Naive thymus-derived CD4-positive, alpha-beta T cell (primary cell): ENCODE measurements at regions not wholly inside any gene's neighbourhood (a gene's known extent, or its start where the extent isn't known, plus 50 kb on each side); places are given as distances from the start of the nearest gene placed in this dataset.

Experiments used
- ATAC-seq: fragments of 150-1000 bp; cut with Tn5 transposase; 2 replicates; pipeline ENCODE4 v1.10.0; 2021; ENCODE audit warnings: mild to moderate bottlenecking, moderate library complexity
- CTCF ChIA-PET: fragments of 350-600 bp; sonication (Branson Sonifier 250); formaldehyde crosslinking; loops from one replicate; lab custom pipeline; 2021; ENCODE audit warnings: antibody characterized with exemption; lab: Charles Lee
- POLR2A ChIA-PET: fragments of 350-600 bp; sonication (Branson Sonifier 250); formaldehyde crosslinking; loops from one replicate; lab custom pipeline; 2021; ENCODE audit warnings: antibody characterized with exemption, inconsistent platforms; lab: Charles Lee
- DNase-seq, 9 donors: peaks; one replicate each; pipeline versions ENCODE4 v3.0.0 to v3.0.0-alpha.2; 2020 to 2022; ENCODE audit warnings: mixed read lengths in 1 of 9
- H3K27ac ChIP-seq: one replicate; pipeline ENCODE4 v1.7.0; 2013; ENCODE audit warnings: mild to moderate bottlenecking, low read depth, low read length, moderate library complexity
- H3K27me3 ChIP-seq, 2 donors: one replicate each; pipeline ENCODE4 v1.7.0; 2013; ENCODE audit warnings: low read length in 2 of 2, mild to moderate bottlenecking in 2 of 2, moderate library complexity in 2 of 2; ENCODE audit not compliant: control insufficient read depth in 2 of 2, insufficient read depth in 2 of 2
- H3K36me3 ChIP-seq, 3 experiments: 1 replicate in 2 of 3; 2 replicates in 1 of 3; pipeline ENCODE4 v1.7.0; 2013; ENCODE audit warnings: low read length in 3 of 3, mild to moderate bottlenecking in 3 of 3, moderate library complexity in 1 of 3; ENCODE audit not compliant: insufficient read depth in 3 of 3, control insufficient read depth in 2 of 3
- H3K4me1 ChIP-seq, 2 donors: one replicate each; pipeline ENCODE4 v1.7.0; 2013; ENCODE audit warnings: low read length in 2 of 2, mild to moderate bottlenecking in 2 of 2, moderate library complexity in 1 of 2; ENCODE audit not compliant: control insufficient read depth in 2 of 2, insufficient read depth in 2 of 2
- H3K4me3 ChIP-seq: 2 replicates; pipeline ENCODE4 v1.7.0; 2013; ENCODE audit warnings: mild to moderate bottlenecking, low read length
- H3K9me3 ChIP-seq, 3 experiments: 1 replicate in 2 of 3; 2 replicates in 1 of 3; pipeline ENCODE4 v1.7.0; 2013; ENCODE audit warnings: low read length in 3 of 3; ENCODE audit not compliant: control insufficient read depth in 2 of 3
- H3K27ac Mint-ChIP-seq, 9 donors: one replicate each; pipeline ENCODE4 v1.8.0; 2020 to 2022; ENCODE audit warnings: mixed read lengths in 9 of 9, mild to moderate bottlenecking in 8 of 9, moderate library complexity in 5 of 9, inconsistent platforms in 2 of 9
- H3K27me3 Mint-ChIP-seq, 5 donors: one replicate each; pipeline ENCODE4 v1.8.0; 2021 to 2022; ENCODE audit warnings: mixed read lengths in 5 of 5, mild to moderate bottlenecking in 1 of 5
- H3K36me3 Mint-ChIP-seq, 5 donors: one replicate each; pipeline ENCODE4 v1.8.0; 2020 to 2022; ENCODE audit warnings: mixed read lengths in 5 of 5, mild to moderate bottlenecking in 3 of 5, inconsistent platforms in 1 of 5
- H3K4me1 Mint-ChIP-seq, 7 donors: one replicate each; pipeline ENCODE4 v1.8.0; 2020 to 2022; ENCODE audit warnings: mixed read lengths in 7 of 7, mild to moderate bottlenecking in 3 of 7, inconsistent platforms in 1 of 7
- H3K4me3 Mint-ChIP-seq, 10 donors: one replicate each; pipeline ENCODE4 v1.8.0; 2020 to 2022; ENCODE audit warnings: mild to moderate bottlenecking in 10 of 10, mixed read lengths in 10 of 10, moderate library complexity in 6 of 10, inconsistent platforms in 2 of 10
- H3K9me3 Mint-ChIP-seq, 11 donors: one replicate each; pipeline ENCODE4 v1.8.0; 2020 to 2022; ENCODE audit warnings: mixed read lengths in 11 of 11, mild to moderate bottlenecking in 4 of 11, inconsistent platforms in 1 of 11, moderate library complexity in 1 of 11
- intact Hi-C, 2 donors: fragments of 100-400 bp; cut with micrococcal nuclease; formaldehyde crosslinking; loops; one replicate each; pipeline ENCODE4 v1.15.1; 2023

DNA sequence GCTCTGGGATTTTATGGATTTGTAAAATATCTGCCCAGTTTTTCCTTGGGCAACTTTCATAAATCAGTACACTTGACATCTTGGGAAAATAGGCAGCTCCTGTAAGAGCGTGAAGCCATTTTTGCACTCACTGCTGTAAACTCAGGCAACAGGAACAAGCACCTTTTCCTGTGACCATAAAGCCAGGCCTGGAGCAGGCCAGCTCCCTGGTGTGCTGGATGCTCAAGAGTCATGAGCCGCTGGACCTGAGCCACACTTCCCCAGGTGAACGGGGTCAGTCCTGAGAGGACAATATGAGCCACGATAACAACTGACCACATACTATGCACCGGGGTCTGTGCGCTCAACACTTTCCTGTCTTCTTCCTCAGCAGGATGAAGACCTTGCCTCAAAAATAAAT is 158.2 kb downstream of the NUP210 start:
- Mint-ChIP-seq H3K36me3 (no peaks in the 10 kb centered on the region), H3K9me3 (peaks cover 0 to 2% (median 0%) of the 10 kb centered on the region in 11 donors), H3K4me1 (peaks cover 6 to 15% (median 12%) of the 10 kb centered on the region in 7 donors), H3K4me3 (no peak overlapping the region), H3K27ac (no peak overlapping the region), H3K27me3 (peaks cover 0 to 7% (median 4%) of the 10 kb centered on the region in 5 donors)
- no peaks in the 10 kb centered on the region for H3K36me3 ChIP-seq
- CTCF ChIA-PET: no interaction called here
- H3K27ac ChIP-seq: no peak overlapping the region
- peaks cover 0 to 2% of the 10 kb centered on the region in 2 donors for H3K27me3 ChIP-seq
- POLR2A ChIA-PET: no interaction called here
- DNase-seq (no peak), ATAC-seq (no peak)
- no peak overlapping the region for H3K4me3 ChIP-seq
- H3K9me3 ChIP-seq: no peaks in the 10 kb centered on the region
- intact Hi-C loops: no loop called here
- H3K4me1 ChIP-seq: peaks cover 0 to 8% of the 10 kb centered on the region in 2 donors

DNA sequence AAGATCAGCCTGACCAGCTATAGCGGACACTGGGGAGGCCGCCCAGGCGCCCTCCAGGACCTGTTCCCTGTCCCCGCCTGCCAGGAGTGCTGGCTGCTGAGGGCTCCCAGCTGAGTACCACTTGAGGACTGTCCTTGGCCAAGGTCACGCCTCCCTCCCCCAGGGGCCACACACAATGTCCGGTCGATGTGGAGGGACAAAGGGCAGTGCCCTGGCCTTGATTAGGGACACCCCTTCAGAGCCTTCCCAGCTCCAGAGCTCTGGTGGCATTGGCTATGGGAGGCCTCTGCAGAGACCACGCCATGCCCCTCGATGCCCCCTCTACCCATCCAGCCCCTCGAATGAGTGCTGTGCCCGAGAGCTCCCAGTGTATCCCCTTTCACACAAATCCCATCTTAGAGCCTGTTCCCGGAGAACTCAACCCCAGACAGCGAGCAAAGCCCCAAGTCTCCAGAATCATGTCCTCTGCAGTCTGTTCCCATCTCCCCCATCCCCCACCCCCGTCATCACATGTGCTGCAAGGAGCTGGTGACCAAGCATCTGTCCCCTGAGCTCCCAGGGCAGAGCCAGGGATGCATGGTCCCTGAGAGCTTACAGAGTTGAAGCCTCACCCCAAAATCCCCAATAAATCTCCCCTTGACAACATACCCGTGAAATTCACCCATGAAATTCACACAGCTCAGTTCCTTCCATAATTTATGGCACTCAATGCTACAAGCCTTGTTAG is 158.9 kb downstream of the NUP210 start:
- Mint-ChIP-seq H3K36me3 (no peaks in the 10 kb centered on the region), H3K4me1 (peaks cover 6 to 15% (median 12%) of the 10 kb centered on the region in 7 donors), H3K27ac (no peak overlapping the region), H3K9me3 (peaks cover 0 to 2% (median 0%) of the 10 kb centered on the region in 11 donors), H3K4me3 (no peak overlapping the region), H3K27me3 (peaks cover 0 to 7% (median 4%) of the 10 kb centered on the region in 5 donors)
- intact Hi-C loops: no loop called here
- peaks cover 0 to 8% of the 10 kb centered on the region in 2 donors for H3K4me1 ChIP-seq
- no peak for DNase-seq
- ATAC-seq: no peak
- peaks cover 0 to 2% of the 10 kb centered on the region in 2 donors for H3K27me3 ChIP-seq
- no peaks in the 10 kb centered on the region for H3K9me3 ChIP-seq
- CTCF ChIA-PET: interaction anchor here (0.6 to 0.9 kb wide), 2 partner anchors 202 to 227 kb away, joined by 3 read pairs; no protein-coding TSS in a partner anchor
- POLR2A ChIA-PET: no interaction called here
- no peak overlapping the region for H3K4me3 ChIP-seq
- H3K36me3 ChIP-seq: no peaks in the 10 kb centered on the region
- H3K27ac ChIP-seq: no peak overlapping the region

DNA sequence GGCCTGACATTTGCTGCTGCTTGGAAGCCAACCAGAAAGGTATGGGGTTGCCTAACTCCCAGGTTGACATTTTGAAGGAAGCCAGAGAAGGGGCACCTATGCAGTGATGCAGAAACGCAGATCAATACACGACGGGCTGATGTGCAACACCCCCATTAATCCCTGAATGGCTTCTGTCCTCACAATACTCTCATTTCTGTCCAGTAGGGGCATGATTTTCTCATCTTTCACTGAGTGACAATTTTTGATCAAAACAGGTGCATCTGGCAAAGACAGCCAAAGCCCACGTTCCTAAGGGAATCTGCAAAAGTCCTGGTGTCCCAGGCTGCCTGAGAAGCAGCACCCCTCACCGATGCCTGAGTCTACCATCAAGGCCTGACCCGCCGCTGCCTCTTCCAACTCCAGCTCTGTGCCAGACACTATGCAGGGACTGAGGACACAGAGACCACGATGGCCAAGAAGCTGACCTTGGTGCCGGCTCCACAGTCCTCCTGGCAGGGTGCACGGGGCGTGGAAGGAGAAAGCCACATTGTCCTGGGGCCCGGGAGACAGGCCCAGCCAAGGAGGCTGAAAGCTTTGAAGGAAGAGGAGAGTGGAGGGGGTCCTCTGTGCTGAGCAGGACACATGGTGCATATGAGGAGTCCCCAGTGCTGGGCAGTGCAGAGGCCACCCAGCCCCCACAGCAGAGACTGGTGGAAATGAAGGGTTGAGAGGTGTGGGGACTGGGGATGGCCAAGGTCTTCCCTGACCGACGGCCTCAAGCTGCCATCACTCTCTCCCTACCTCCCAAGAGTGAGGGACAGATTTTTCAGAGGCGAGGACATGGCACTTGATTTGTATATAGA is 159.6 kb downstream of the NUP210 start:
- no peaks in the 10 kb centered on the region for H3K36me3 ChIP-seq
- H3K9me3 ChIP-seq: no peaks in the 10 kb centered on the region
- H3K4me3 ChIP-seq: no peak overlapping the region
- peaks cover 0 to 8% of the 10 kb centered on the region in 2 donors for H3K4me1 ChIP-seq
- Mint-ChIP-seq H3K27me3 (peaks cover 0 to 4% (median 3%) of the 10 kb centered on the region in 5 donors), H3K27ac (no peak overlapping the region), H3K4me1 (peaks cover 6 to 15% (median 12%) of the 10 kb centered on the region in 7 donors), H3K4me3 (no peak overlapping the region), H3K36me3 (no peaks in the 10 kb centered on the region), H3K9me3 (peaks cover 0 to 2% (median 0%) of the 10 kb centered on the region in 11 donors)
- CTCF ChIA-PET: interaction anchor here (0.6 to 0.9 kb wide), 2 partner anchors 202 to 227 kb away, joined by 3 read pairs; no protein-coding TSS in a partner anchor
- intact Hi-C loops: no loop called here
- no peaks in the 10 kb centered on the region for H3K27me3 ChIP-seq
- ATAC-seq (no peak), DNase-seq (no peak)
- no peak overlapping the region for H3K27ac ChIP-seq
- POLR2A ChIA-PET: no interaction called here

DNA sequence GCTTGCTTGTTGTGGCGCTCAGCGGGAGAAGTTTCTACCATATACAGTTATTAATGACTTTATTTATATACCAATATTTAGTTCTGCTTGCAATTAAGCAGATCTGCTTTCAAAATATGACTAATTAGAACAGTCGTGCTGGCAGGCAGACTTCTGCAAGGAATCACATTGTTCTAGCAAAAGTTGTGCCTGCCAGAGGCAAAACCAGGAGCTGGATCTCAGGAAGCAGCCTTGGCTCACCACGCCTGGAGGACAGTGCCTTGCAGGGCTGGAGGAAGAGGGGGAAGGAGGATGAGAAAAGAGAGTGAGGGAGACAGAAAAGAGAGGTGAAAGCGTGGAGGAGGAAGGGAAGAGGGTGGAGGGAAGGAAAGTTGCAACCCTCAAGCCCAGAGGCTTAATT is 160.3 kb downstream of the NUP210 start:
- Histone ChIP-seq H3K27me3 (no peaks in the 10 kb centered on the region), H3K4me3 (no peak overlapping the region), H3K4me1 (peaks cover 0 to 8% of the 10 kb centered on the region in 2 donors), H3K27ac (no peak overlapping the region), H3K36me3 (no peaks in the 10 kb centered on the region), H3K9me3 (no peaks in the 10 kb centered on the region)
- Mint-ChIP-seq H3K36me3 (no peaks in the 10 kb centered on the region), H3K27me3 (peaks cover 0 to 4% (median 0%) of the 10 kb centered on the region in 5 donors), H3K4me3 (peak overlapping the region in 1 of 10 donors; percentile 45), H3K9me3 (peaks cover 0 to 2% (median 0%) of the 10 kb centered on the region in 11 donors), H3K4me1 (peaks cover 6 to 15% (median 12%) of the 10 kb centered on the region in 7 donors), H3K27ac (no peak overlapping the region)
- POLR2A ChIA-PET: no interaction called here
- no peak for ATAC-seq
- CTCF ChIA-PET: no interaction called here
- no peak for DNase-seq
- intact Hi-C loops: no loop called here

DNA sequence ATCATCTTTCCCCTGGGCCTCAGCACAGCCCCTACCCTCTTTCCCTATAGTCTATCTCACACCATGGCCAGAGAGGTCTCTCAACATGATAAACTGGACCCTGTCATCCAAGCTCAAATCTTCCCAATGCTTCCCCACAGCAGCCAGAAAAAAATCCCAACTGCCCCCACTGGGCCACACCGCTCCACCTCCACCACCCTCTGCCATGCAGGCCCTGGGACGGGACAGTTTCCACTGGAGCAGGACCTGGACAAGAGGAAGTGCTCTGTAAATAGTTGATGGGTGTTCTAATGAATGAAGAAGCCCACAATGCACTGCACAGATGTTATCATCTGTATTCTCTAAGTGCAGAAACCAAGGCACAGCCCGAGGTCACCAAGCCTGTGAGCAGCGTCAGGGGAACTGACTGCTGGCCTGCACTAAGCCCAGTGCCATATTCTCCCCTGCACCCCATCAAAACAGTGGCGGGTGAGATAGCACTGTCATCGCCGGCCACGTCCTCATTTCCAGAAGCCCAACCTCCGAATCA is 161.1 kb downstream of the NUP210 start:
- H3K27ac Mint-ChIP-seq: no peak overlapping the region
- H3K4me3 Mint-ChIP-seq: no peak overlapping the region
- H3K9me3 ChIP-seq: no peaks in the 10 kb centered on the region
- H3K36me3 ChIP-seq: no peaks in the 10 kb centered on the region
- H3K4me3 ChIP-seq: no peak overlapping the region
- H3K27ac ChIP-seq: no peak overlapping the region
- peaks cover 0 to 4% (median 0%) of the 10 kb centered on the region in 5 donors for H3K27me3 Mint-ChIP-seq
- peaks cover 6 to 13% (median 10%) of the 10 kb centered on the region in 7 donors for H3K4me1 Mint-ChIP-seq
- no peaks in the 10 kb centered on the region for H3K9me3 Mint-ChIP-seq
- intact Hi-C loops: no loop called here
- H3K4me1 ChIP-seq: peaks cover 0 to 8% of the 10 kb centered on the region in 2 donors
- POLR2A ChIA-PET: no interaction called here
- ATAC-seq (no peak), DNase-seq (no peak)
- H3K36me3 Mint-ChIP-seq: no peaks in the 10 kb centered on the region
- H3K27me3 ChIP-seq: no peaks in the 10 kb centered on the region
- CTCF ChIA-PET: no interaction called here

DNA sequence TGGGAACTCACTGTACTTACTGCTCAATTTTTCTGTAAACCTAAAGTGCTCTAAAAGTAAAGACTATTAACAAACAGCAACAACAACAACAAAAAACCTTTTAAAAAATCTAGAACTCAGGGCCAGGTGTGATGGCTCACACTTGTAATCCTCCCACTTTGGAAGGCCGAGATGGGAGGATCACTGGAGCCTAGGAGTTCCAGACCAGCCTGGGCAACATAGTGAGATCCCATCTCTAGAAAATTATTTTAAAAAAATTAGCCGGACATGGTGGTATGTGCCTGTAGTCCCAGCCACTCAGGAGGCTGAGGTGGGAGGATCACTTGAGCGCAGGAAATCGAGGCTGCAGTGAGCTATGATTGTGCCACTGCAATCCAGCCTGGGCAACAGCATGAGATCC is 161.8 kb downstream of the NUP210 start:
- DNase-seq (no peak), ATAC-seq (no peak)
- peaks cover 6 to 10% (median 9%) of the 10 kb centered on the region in 7 donors for H3K4me1 Mint-ChIP-seq
- ChIA-PET POLR2A (no interaction called here), CTCF (no interaction called here)
- Histone ChIP-seq H3K9me3 (no peaks in the 10 kb centered on the region), H3K4me1 (peaks cover 0 to 8% of the 10 kb centered on the region in 2 donors), H3K4me3 (no peak overlapping the region), H3K27ac (no peak overlapping the region), H3K36me3 (no peaks in the 10 kb centered on the region), H3K27me3 (no peaks in the 10 kb centered on the region)
- peaks cover 0 to 4% (median 0%) of the 10 kb centered on the region in 5 donors for H3K27me3 Mint-ChIP-seq
- H3K27ac Mint-ChIP-seq: no peak overlapping the region
- H3K9me3 Mint-ChIP-seq: no peaks in the 10 kb centered on the region
- peak overlapping the region in 1 of 10 donors; percentile 1 for H3K4me3 Mint-ChIP-seq
- intact Hi-C loops: no loop called here
- H3K36me3 Mint-ChIP-seq: no peaks in the 10 kb centered on the region
